ENCODE measurements at regions not wholly inside any gene's neighbourhood (a gene's known extent, or its start where the extent isn't known, plus 50 kb on each side); places are given as distances from the start of the nearest gene placed in this dataset.
"Not testable (repeated sequence)": the region's sequence is repeated elsewhere in the genome, so short reads cannot be mapped to it uniquely, and the experiment has no call there.

GRCh38 chr3:107198581-107199181, 178.6 kb upstream of the CCDC54 start (continued):
- TF ChIP-seq, protein P1, sequence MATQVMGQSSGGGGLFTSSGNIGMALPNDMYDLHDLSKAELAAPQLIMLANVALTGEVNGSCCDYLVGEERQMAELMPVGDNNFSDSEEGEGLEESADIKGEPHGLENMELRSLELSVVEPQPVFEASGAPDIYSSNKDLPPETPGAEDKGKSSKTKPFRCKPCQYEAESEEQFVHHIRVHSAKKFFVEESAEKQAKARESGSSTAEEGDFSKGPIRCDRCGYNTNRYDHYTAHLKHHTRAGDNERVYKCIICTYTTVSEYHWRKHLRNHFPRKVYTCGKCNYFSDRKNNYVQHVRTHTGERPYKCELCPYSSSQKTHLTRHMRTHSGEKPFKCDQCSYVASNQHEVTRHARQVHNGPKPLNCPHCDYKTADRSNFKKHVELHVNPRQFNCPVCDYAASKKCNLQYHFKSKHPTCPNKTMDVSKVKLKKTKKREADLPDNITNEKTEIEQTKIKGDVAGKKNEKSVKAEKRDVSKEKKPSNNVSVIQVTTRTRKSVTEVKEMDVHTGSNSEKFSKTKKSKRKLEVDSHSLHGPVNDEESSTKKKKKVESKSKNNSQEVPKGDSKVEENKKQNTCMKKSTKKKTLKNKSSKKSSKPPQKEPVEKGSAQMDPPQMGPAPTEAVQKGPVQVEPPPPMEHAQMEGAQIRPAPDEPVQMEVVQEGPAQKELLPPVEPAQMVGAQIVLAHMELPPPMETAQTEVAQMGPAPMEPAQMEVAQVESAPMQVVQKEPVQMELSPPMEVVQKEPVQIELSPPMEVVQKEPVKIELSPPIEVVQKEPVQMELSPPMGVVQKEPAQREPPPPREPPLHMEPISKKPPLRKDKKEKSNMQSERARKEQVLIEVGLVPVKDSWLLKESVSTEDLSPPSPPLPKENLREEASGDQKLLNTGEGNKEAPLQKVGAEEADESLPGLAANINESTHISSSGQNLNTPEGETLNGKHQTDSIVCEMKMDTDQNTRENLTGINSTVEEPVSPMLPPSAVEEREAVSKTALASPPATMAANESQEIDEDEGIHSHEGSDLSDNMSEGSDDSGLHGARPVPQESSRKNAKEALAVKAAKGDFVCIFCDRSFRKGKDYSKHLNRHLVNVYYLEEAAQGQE (IDR thresholded peaks at IDR 0.05; ENCODE audit: unreplicated experiment): no peak

- ATAC-seq: no peak
- Mint-ChIP-seq H3K4me1 (no peaks in the 10 kb centered on the region), H3K27me3 (ENCODE audit: insufficient read depth, low read depth, poor library complexity) (peaks cover 1% of the 10 kb centered on the region), H3K9me3 (no peaks in the 10 kb centered on the region; the same call in 2 of the 3 replicates), H3K4me3 (no peak overlapping the region), H3K36me3 (ENCODE audit: low read depth) (no peaks in the 10 kb centered on the region), H3K27ac (no peak overlapping the region)
- H2AFZ ChIP-seq: no peak overlapping the region
- no peaks in the 10 kb centered on the region for H4K20me1 ChIP-seq (replicated peaks; ENCODE audit: insufficient read depth)
- TF ChIP-seq, protein P1 (IDR thresholded peaks at IDR 0.05; ENCODE audit: unreplicated experiment): no peak
- no peak for TF ChIP-seq STAT1 (IDR thresholded peaks at IDR 0.05; ENCODE audit: unreplicated experiment)
- no peak for TF ChIP-seq CREB1 (CRISPR knock-in tag; IDR thresholded peaks at IDR 0.05; ENCODE audit: low read depth)
- TF ChIP-seq JUNB (IDR thresholded peaks at IDR 0.05; ENCODE audit: unreplicated experiment): no peak
- TF ChIP-seq ZNF114 (CRISPR knock-in tag; IDR thresholded peaks at IDR 0.05): no peak
- no peak overlapping the region for H3K27ac ChIP-seq (ENCODE audit: low read depth)
- H3F3A ChIP-seq (replicated peaks; ENCODE audit: low read depth): no peaks in the 10 kb centered on the region
- H3K27me3 ChIP-seq (ENCODE audit: insufficient read depth): no peaks in the 10 kb centered on the region
- no peaks in the 10 kb centered on the region for H3K36me3 ChIP-seq (ENCODE audit: insufficient read depth)
- H3K4me1 ChIP-seq (ENCODE audit: insufficient read depth): no peaks in the 10 kb centered on the region
- no peak for DNase-seq (ENCODE audit: low spot score)
- no peaks in the 10 kb centered on the region for H3K9me2 ChIP-seq (ENCODE audit: insufficient read depth)
- no peak overlapping the region for H3K4me3 ChIP-seq
- H3K4me2 ChIP-seq: no peak overlapping the region
- no peaks in the 10 kb centered on the region for H3K79me2 ChIP-seq (replicated peaks; ENCODE audit: insufficient read depth)
Observed at GRCh38 chr3:107201146-107201545, 176.1 kb upstream of the CCDC54 start.

DNA sequence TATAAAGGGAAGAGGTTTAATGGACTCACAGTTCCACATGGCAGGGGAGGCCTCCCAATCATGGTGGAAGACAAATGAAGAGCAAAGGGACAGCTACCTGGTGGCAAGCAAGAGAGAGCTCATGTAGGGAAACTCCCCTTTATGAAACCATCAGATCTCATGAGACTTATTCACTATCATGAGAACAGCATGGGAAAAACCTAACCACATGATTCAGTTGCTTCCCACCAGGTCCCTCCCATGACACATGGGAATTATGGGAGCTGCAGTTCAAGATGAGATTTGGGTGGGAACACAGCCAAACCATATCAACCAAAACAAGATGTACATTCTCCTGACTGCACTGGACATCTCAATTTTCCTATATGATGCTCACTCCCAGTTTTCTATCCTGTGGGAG, 174.4 kb upstream of the CCDC54 start:
- H3K4me3 Mint-ChIP-seq; H3K27ac ChIP-seq (ENCODE audit: low read depth); H3K4me2 ChIP-seq; H3K4me1 ChIP-seq (ENCODE audit: insufficient read depth); ATAC-seq; H2AFZ ChIP-seq; DNase-seq (ENCODE audit: low spot score); H3K36me3 ChIP-seq (ENCODE audit: insufficient read depth); H3K27ac Mint-ChIP-seq; H3K4me1 Mint-ChIP-seq; H3K27me3 ChIP-seq (ENCODE audit: insufficient read depth); H4K20me1 ChIP-seq (replicated peaks; ENCODE audit: insufficient read depth); H3K4me3 ChIP-seq; H3F3A ChIP-seq (replicated peaks; ENCODE audit: low read depth); H3K9me3 Mint-ChIP-seq; H3K36me3 Mint-ChIP-seq (ENCODE audit: low read depth); H3K79me2 ChIP-seq (replicated peaks; ENCODE audit: insufficient read depth); H3K9me2 ChIP-seq (ENCODE audit: insufficient read depth); H3K27me3 Mint-ChIP-seq (ENCODE audit: insufficient read depth, low read depth, poor library complexity): not testable (repeated sequence)

All from GM23338 (cell line).